ENCODE measurements at regions not wholly inside any gene's neighbourhood (a gene's known extent, or its start where the extent isn't known, plus 50 kb on each side); places are given as distances from the start of the nearest gene placed in this dataset.

GRCh38 chr6:28768187-28768913, 155.4 kb downstream of the TRIM27 start:
- TF ChIP-seq CTCF (IDR thresholded peaks at IDR 0.05) (no peak), EP300 (IDR thresholded peaks at IDR 0.05) (no peak), POLR2A (IDR thresholded peaks at IDR 0.05) (no peak)

All from ovary (tissue), 3 donors.